Pancreas (tissue), 10 donors: ENCODE measurements at regions not wholly inside any gene's neighbourhood (a gene's known extent, or its start where the extent isn't known, plus 50 kb on each side); places are given as distances from the start of the nearest gene placed in this dataset.

Experiments used
- ATAC-seq, 4 donors: fragments of 200-7000 bp; cut with Tn5 transposase; one replicate each; pipeline versions ENCODE4 v1.8.0 to v1.9.1; 2020; ENCODE audit warnings: mild to moderate bottlenecking in 4 of 4, moderate library complexity in 4 of 4
- DNase-seq, 6 donors: peaks; one replicate each; pipeline ENCODE4 v3.0.0-alpha.2; 2020
- FAIRE-seq: peaks from 2 replicates; lab custom pipeline; 2012; peaks lifted over from hg19 to GRCh38; lab: Jason Lieb, UNC
- H3K27ac ChIP-seq, 4 donors: fragments of 200-600 bp; sonication (generic); 1 replicate in 3 of 4; 2 replicates in 1 of 4; pipeline versions ENCODE4 v1.5.0 to v1.8.0; 2020
- H3K27me3 ChIP-seq, 4 donors: fragments of 200-600 bp; one replicate each; pipeline ENCODE4 v1.8.0; 2021
- H3K36me3 ChIP-seq, 3 donors: fragments of 200-600 bp; sonication (generic) in 1 of 3; one replicate each; pipeline versions ENCODE4 v1.5.0 to v1.8.0; 2020 to 2021
- H3K4me1 ChIP-seq, 3 donors: fragments of 200-600 bp; one replicate each; pipeline ENCODE4 v1.8.0; 2021
- H3K4me3 ChIP-seq, 4 donors: fragments of 200-600 bp; sonication (generic) in 2 of 4; one replicate each; pipeline versions ENCODE4 v1.5.0 to v1.8.0; 2020 to 2021
- H3K9me3 ChIP-seq, 4 donors: fragments of 200-600 bp; one replicate each; pipeline ENCODE4 v1.8.0; 2021
- CTCF ChIP-seq, 4 donors: fragments of 200-600 bp; sonication (generic) in 3 of 4; IDR thresholded peaks; one replicate each; pipeline versions ENCODE4 v1.5.0 to v1.8.0; 2021; ENCODE audit warnings: antibody characterized with exemption in 4 of 4
- WGBS, 2 donors: extraction: QIAGEN DNeasy Blood & Tissue Kit; methylation state at CpG; one replicate each; pipeline ENCODE4 v1.1.7; 2013; 5-methylcytosine and 5-hydroxymethylcytosine counted together
- intact Hi-C, 3 donors: fragments of 100-400 bp; cut with DNase I; formaldehyde crosslinking; loops; one replicate each; pipeline versions ENCODE4 v1.11.1 to v1.14.2; 2022
- donor health status: healthy with polysubstance abuse.
- donor health status: DM: no; HTN: no; CAD: no; lungs with moderate emphysema.
- donor health status: DM: no; HTN: no; CAD: no.
- donor health status: control.
- donor health status: control.
- donor health status: Bipolar disorder and iron deficiency.
- donor health status: DM: yes; HTN: yes; CAD: no.
- donor health status: DM: no; HTN: no; CAD: no.
- donor health status: DM: no; HTN: no; CAD: no.
- donor health status: DM: yes; HTN: yes; CAD: no.

- peak in 4 of 6 donors; percentile 29 to 49 (median 38) for DNase-seq
- FAIRE-seq: no peak
- Histone ChIP-seq H3K36me3 (no peaks in the 10 kb centered on the region), H3K27ac (peak overlapping the region in 2 of 4 donors; percentile 31 to 58), H3K4me3 (no peak overlapping the region), H3K27me3 (no peaks in the 10 kb centered on the region), H3K4me1 (no peaks in the 10 kb centered on the region), H3K9me3 (no peaks in the 10 kb centered on the region)
- TF ChIP-seq CTCF (IDR thresholded peaks at IDR 0.05): no peak
- WGBS, 2 donors: 34 to 38% methylated on average over 3 of the region's 3 CpGs
- intact Hi-C loops: loop anchor here in 1 of 3 donors (10.0 kb wide), 1 partner anchor 220 kb away; no protein-coding TSS in a partner anchor
- peak; percentile 51 to 81 (median 64) for ATAC-seq
These were observed 52.3 kb upstream of the ADGRF1 start for GRCh38 chr6:47094241-47094925.

GRCh38 chr6:47093169-47093568, 51.0 kb upstream of the ADGRF1 start:
- Histone ChIP-seq H3K36me3 (no peaks in the 10 kb centered on the region), H3K9me3 (no peaks in the 10 kb centered on the region), H3K4me1 (no peaks in the 10 kb centered on the region), H3K27me3 (no peaks in the 10 kb centered on the region), H3K4me3 (no peak overlapping the region), H3K27ac (no peak overlapping the region)
- intact Hi-C loops: loop anchor here in 1 of 3 donors (10.0 kb wide), 1 partner anchor 222 kb away; no protein-coding TSS in a partner anchor
- ATAC-seq: no peak
- WGBS, 2 donors: 82 to 85% methylated on average over 5 of the region's 5 CpGs
- FAIRE-seq: no peak
- DNase-seq: no peak
- TF ChIP-seq CTCF (IDR thresholded peaks at IDR 0.05): no peak

GRCh38 chr6:47091886-47092668, 49.9 kb upstream of the ADGRF1 start:
- Histone ChIP-seq H3K4me1 (no peaks in the 10 kb centered on the region), H3K36me3 (no peaks in the 10 kb centered on the region), H3K27me3 (no peaks in the 10 kb centered on the region), H3K9me3 (no peaks in the 10 kb centered on the region), H3K4me3 (no peak overlapping the region), H3K27ac (no peak overlapping the region)
- peak in 1 of 4 donors; percentile 13 for ATAC-seq
- intact Hi-C loops: loop anchor here in 1 of 3 donors (10.0 kb wide), 1 partner anchor 223 kb away; no protein-coding TSS in a partner anchor
- TF ChIP-seq CTCF (IDR thresholded peaks at IDR 0.05): no peak
- FAIRE-seq: no peak
- WGBS, 2 donors: 58 to 63% methylated on average over 4 of the region's 4 CpGs
- DNase-seq: no peak
